GM10266 (cell line): ENCODE measurements at regions not wholly inside any gene's neighbourhood (a gene's known extent, or its start where the extent isn't known, plus 50 kb on each side); places are given as distances from the start of the nearest gene placed in this dataset.

Source experiments
- DNase-seq: peaks from one replicate; pipeline ENCODE4 v3.0.0; 2012; ENCODE audit errors: extremely low spot score
- CTCF ChIP-seq: IDR thresholded peaks from 2 replicates; pipeline ENCODE4 v1.5.1; 2012; ENCODE audit warnings: mild to moderate bottlenecking, low read depth; ENCODE audit not compliant: control insufficient read depth, insufficient read depth; ENCODE audit errors: missing control alignments

DNA sequence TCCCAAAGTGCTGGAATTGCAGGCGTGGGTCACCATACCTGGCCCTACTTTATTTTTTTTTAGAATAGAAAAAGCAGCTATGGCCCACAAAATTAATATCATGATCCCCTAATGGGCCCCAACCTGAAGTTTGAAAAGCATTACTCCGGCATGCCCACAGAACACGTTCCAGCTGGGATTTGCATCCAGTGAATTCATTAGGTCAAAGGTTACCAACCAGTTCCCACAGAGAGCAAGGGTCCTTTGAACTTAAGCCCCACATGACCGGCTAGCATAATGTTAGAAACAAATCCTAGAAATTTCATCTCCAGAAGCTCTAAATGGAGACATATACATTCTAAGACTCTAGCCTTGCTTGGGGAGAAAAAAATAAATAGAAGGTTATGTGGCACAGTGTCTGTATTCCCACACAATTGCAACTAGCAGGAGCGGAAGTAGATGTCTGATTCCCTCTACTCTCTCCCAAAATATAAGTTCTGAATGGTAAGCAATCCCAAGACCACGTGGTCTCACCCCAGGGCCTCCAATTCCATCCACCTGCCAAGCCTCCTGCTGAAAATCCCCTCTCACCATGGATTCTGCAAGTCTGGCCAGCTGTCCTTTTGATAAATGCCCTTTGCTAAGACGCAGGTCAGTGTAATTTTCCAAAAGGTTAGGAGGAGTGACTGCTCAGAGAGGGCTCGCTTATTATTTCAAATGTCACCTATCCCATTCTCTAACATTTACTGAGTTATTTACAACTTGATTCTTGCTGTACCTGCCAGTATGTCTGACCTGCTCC lies 395.8 kb downstream of the NPIPA8 start:
- no peak for TF ChIP-seq CTCF
- DNase-seq, result no peak

- no peak for DNase-seq
- TF ChIP-seq CTCF, result no peak
Observed at GRCh38 chr16:17939723-17940122, 396.8 kb downstream of the NPIPA8 start.

DNA sequence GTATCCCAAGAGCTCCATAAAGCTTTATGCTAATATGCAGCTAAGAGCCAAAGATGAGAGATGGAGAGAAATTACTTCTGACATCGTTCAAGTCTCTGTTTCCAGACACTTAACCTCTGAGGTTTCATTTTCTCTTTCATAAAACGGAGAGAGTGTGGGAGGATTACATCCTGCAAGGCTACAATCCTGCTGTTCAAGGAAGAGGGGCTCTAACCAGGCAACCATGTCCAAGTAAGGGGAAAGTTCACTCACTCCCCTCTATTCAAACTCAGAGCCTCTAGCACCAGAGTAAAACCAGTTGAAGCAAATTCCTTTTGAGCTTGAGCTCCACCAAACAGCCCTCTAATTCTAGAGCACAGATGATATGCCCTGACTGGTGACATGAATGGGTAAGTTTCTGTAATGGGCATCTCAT lies 397.4 kb downstream of the NPIPA8 start:
- no peak for TF ChIP-seq CTCF
- peak; percentile 28 for DNase-seq

DNA sequence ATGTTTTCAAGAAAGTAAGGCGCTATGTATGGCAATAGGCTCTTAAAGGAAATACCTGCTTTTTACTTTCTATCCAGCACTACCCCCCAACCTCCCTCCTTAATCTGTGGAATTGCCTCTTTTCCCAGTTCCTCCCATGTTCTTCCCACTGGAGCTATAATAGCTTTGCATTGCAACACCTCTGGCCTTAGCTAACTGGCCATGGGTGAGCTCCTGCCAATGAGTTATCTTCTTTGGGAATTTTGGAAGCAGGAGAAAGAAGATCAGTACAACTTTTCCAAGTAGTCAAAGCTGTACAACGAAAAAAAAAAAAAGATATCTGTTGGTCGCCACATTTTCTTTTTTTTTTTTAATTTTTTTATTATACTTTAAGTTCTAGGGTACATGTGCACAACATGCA lies 398.0 kb downstream of the NPIPA8 start:
- no peak for TF ChIP-seq CTCF
- no peak for DNase-seq

- no peak for DNase-seq
- TF ChIP-seq CTCF, result no peak
Observed at GRCh38 chr16:17936766-17937402, 399.7 kb downstream of the NPIPA8 start.

DNA sequence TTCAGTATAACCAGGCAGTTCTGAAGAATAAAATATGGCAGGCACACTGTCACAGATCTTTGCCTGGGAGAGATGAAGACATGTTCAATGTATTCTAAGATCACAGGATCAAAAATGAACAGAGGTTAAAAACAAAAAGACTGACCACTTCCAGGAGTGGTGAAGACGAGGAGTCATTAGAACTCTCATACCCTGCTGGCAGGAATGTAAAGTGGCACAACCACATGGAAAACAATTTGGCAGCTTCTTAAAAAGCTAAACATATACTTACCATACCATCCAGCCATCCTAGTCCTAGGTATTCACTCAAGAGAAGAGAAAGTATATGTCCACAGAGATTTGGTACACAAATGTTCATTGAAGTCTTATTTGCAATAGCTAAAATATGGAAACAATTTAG lies 406.3 kb downstream of the NPIPA8 start:
- DNase-seq, result no peak
- TF ChIP-seq CTCF, result no peak

DNA sequence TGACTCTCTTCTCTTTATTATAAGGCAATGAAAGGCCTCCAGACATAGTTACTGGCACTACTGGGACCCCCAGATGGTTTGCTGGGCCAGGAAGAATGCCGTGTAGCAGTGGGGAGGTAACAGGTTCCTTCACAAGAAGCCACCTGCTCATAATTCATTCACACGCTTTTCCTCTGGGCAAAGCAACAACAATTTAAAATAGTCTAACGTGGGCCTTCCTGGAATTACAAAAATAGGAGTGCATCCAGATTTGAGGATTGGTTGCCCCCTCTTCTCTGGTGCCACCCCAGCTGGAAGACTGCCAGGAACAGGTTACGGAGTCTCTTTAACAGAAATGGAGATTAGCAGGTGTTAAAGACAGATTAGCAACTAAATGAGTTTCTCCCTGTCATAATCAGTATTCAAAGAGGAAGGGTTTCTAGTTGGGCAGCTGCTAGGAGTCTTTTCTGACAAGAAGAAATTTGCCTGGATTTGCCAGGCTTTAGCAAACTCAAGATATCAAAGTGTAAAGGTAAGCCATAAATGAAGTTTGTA lies 409.6 kb downstream of the NPIPA8 start:
- TF ChIP-seq CTCF, result no peak
- DNase-seq, result no peak
